WTC11 (cell line): ENCODE measurements at regions not wholly inside any gene's neighbourhood (a gene's known extent, or its start where the extent isn't known, plus 50 kb on each side); places are given as distances from the start of the nearest gene placed in this dataset.
"Not testable (repeated sequence)": the region's sequence is repeated elsewhere in the genome, so short reads cannot be mapped to it uniquely, and the experiment has no call there.

Experiments
- ATAC-seq: fragments of 200-7000 bp; cut with Tn5 transposase; 2 replicates; pipeline ENCODE4 v1.10.0; 2021; ENCODE audit warnings: mild to moderate bottlenecking, moderate library complexity
- CTCF ChIA-PET: fragments of 300-600 bp; sonication (Branson Sonifier 250); formaldehyde crosslinking; loops from one replicate; lab custom pipeline; 2021; ENCODE audit warnings: antibody characterized with exemption; lab: Charles Lee
- POLR2A ChIA-PET: fragments of 350-600 bp; sonication (Branson Sonifier 250); formaldehyde crosslinking; loops from one replicate; lab custom pipeline; 2021; ENCODE audit warnings: antibody characterized with exemption; lab: Charles Lee
- DNase-seq: peaks from one replicate; pipeline ENCODE4 v3.0.0; 2021; ENCODE audit warnings: low spot score
- H3K27ac Mint-ChIP-seq: 2 replicates; pipeline ENCODE4 v1.8.0; 2021; ENCODE audit warnings: mixed read lengths
- H3K27me3 Mint-ChIP-seq: 2 replicates; pipeline ENCODE4 v1.8.0; 2021; ENCODE audit warnings: low read depth, mild to moderate bottlenecking, moderate library complexity, mixed read lengths
- H3K36me3 Mint-ChIP-seq: 2 replicates; pipeline ENCODE4 v1.8.0; 2021; ENCODE audit warnings: mixed read lengths
- H3K4me1 Mint-ChIP-seq: 2 replicates; pipeline ENCODE4 v1.8.0; 2022; ENCODE audit warnings: mixed read lengths
- H3K4me3 Mint-ChIP-seq: 2 replicates; pipeline ENCODE4 v1.8.0; 2021; ENCODE audit warnings: mild to moderate bottlenecking, moderate library complexity, mixed read lengths
- H3K9me3 Mint-ChIP-seq: 2 replicates; pipeline ENCODE4 v1.8.0; 2021; ENCODE audit warnings: mixed read lengths
- CDX4 ChIP-seq: fragments of 250-450 bp; sonication (Bioruptor Pico); IDR thresholded peaks from 2 replicates; pipeline ENCODE4 v1.9.0; 2021; ENCODE audit warnings: moderate library complexity, mild to moderate bottlenecking, inconsistent platforms, borderline replicate concordance
- ERG ChIP-seq: fragments of 250-450 bp; sonication (Bioruptor Pico); IDR thresholded peaks from 2 replicates; pipeline ENCODE4 v1.8.0; 2021; ENCODE audit warnings: mild to moderate bottlenecking
- FOXP1 ChIP-seq: sonication (generic); formaldehyde crosslinking; IDR thresholded peaks from 2 replicates; pipeline ENCODE4 v1.8.0; 2022; ENCODE audit warnings: missing genetic modification reagents, mild to moderate bottlenecking, moderate library complexity, borderline replicate concordance
- GTF2I ChIP-seq: fragments of 250-450 bp; sonication (Bioruptor Pico); conservative IDR thresholded peaks from 2 replicates; pipeline ENCODE4 v1.4.0; 2021; ENCODE audit warnings: mild to moderate bottlenecking
- NFATC4 ChIP-seq: fragments of 250-450 bp; sonication (Bioruptor Pico); IDR thresholded peaks from 2 replicates; pipeline ENCODE4 v1.9.0; 2021; ENCODE audit warnings: mild to moderate bottlenecking
- NR2C2 ChIP-seq: sonication (generic); formaldehyde crosslinking; IDR thresholded peaks from 2 replicates; pipeline ENCODE4 v1.8.0; 2022; ENCODE audit warnings: mild to moderate bottlenecking, missing genetic modification reagents
- PREB ChIP-seq: sonication (generic); formaldehyde crosslinking; IDR thresholded peaks from 2 replicates; pipeline ENCODE4 v1.8.1; 2022; ENCODE audit warnings: mild to moderate bottlenecking, missing genetic modification reagents, moderate library complexity, borderline replicate concordance
- PRRX2 ChIP-seq: fragments of 250-450 bp; sonication (Bioruptor Pico); IDR thresholded peaks from 2 replicates; pipeline ENCODE4 v1.8.0; 2021; ENCODE audit warnings: mild to moderate bottlenecking
- TEAD1 ChIP-seq: sonication (generic); formaldehyde crosslinking; IDR thresholded peaks from 2 replicates; pipeline ENCODE4 v1.8.0; 2022; ENCODE audit warnings: mild to moderate bottlenecking, missing genetic modification reagents
- TP53 ChIP-seq: sonication (generic); formaldehyde crosslinking; IDR thresholded peaks from 2 replicates; pipeline ENCODE4 v1.8.1; 2023; ENCODE audit warnings: mild to moderate bottlenecking, missing genetic modification reagents
- ZBTB21 ChIP-seq: sonication (generic); formaldehyde crosslinking; IDR thresholded peaks from 2 replicates; pipeline ENCODE4 v1.8.1; 2023; ENCODE audit warnings: mild to moderate bottlenecking, missing genetic modification reagents, borderline replicate concordance
- ZNF281 ChIP-seq: sonication (generic); formaldehyde crosslinking; IDR thresholded peaks from 2 replicates; pipeline ENCODE4 v1.8.0; 2023; ENCODE audit warnings: mild to moderate bottlenecking, missing genetic modification reagents
- ZNF512 ChIP-seq: sonication (generic); formaldehyde crosslinking; IDR thresholded peaks from 2 replicates; pipeline ENCODE4 v1.8.1; 2022; ENCODE audit warnings: missing genetic modification reagents, borderline replicate concordance
- TF ChIP-seq, protein P1 (sequence below): sonication (generic); formaldehyde crosslinking; IDR thresholded peaks from 2 replicates; pipeline ENCODE4 v1.8.1; 2023; ENCODE audit warnings: mild to moderate bottlenecking, moderate library complexity, missing genetic modification reagents
- TF ChIP-seq, protein P2 (sequence below): sonication (generic); formaldehyde crosslinking; IDR thresholded peaks from 2 replicates; pipeline ENCODE4 v1.8.1; 2023; ENCODE audit warnings: mild to moderate bottlenecking, missing genetic modification reagents

- TF ChIP-seq PREB (CRISPR knock-in tag): no peak
- TF ChIP-seq CDX4 (CRISPR knock-in tag): no peak
- no peak for TF ChIP-seq NR2C2
- TF ChIP-seq ZNF512 (CRISPR knock-in tag): no peak
- no peak for TF ChIP-seq NFATC4 (CRISPR knock-in tag)
- no peak for TF ChIP-seq ERG (CRISPR knock-in tag)
- no peak for TF ChIP-seq TEAD1 (CRISPR knock-in tag)
- no peak for TF ChIP-seq GTF2I (CRISPR knock-in tag)
- TF ChIP-seq TP53 (CRISPR knock-in tag): no peak
Measured at GRCh38 chr2:147594038-147594437, 250.8 kb upstream of the ACVR2A start (continued).

DNA sequence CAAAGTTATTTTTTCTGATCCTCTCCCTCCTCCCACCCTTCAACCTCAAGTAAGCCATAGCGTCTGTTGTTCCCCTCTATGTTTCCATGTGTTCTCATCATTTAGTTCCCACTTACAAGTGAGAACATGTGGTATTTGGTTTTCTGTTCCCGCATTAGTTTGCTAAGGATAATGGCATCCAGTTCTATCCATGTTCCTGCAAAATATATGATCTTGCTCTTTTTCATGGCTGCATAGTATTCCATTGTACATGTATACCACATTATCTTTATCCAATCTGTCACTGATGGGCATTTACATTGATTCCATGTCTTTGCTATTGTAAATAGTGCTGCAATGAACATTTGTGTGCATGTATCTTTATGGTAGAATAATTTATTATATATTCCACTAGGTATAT is 252.0 kb upstream of the ACVR2A start:
- peaks cover 20% of the 10 kb centered on the region for H3K9me3 Mint-ChIP-seq
- 0 out of 2 replicates have a peak, but pooled peaks have one; percentile 38 for TF ChIP-seq GTF2I (CRISPR knock-in tag)
- DNase-seq, ATAC-seq, H3K27me3 Mint-ChIP-seq, CTCF ChIA-PET, H3K4me3 Mint-ChIP-seq, H3K27ac Mint-ChIP-seq, H3K4me1 Mint-ChIP-seq, H3K36me3 Mint-ChIP-seq, POLR2A ChIA-PET: not testable (repeated sequence)

GRCh38 chr2:147589127-147589526 is 255.7 kb upstream of the ACVR2A start:
- TF ChIP-seq PRRX2 (CRISPR knock-in tag) (no peak), ZNF281 (no peak), ZBTB21 (CRISPR knock-in tag) (no peak), FOXP1 (CRISPR knock-in tag) (no peak)
- TF ChIP-seq, protein P1, sequence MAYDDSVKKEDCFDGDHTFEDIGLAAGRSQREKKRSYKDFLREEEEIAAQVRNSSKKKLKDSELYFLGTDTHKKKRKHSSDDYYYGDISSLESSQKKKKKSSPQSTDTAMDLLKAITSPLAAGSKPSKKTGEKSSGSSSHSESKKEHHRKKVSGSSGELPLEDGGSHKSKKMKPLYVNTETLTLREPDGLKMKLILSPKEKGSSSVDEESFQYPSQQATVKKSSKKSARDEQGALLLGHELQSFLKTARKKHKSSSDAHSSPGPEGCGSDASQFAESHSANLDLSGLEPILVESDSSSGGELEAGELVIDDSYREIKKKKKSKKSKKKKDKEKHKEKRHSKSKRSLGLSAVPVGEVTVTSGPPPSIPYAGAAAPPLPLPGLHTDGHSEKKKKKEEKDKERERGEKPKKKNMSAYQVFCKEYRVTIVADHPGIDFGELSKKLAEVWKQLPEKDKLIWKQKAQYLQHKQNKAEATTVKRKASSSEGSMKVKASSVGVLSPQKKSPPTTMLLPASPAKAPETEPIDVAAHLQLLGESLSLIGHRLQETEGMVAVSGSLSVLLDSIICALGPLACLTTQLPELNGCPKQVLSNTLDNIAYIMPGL (CRISPR knock-in tag): no peak
- TF ChIP-seq, protein P2, sequence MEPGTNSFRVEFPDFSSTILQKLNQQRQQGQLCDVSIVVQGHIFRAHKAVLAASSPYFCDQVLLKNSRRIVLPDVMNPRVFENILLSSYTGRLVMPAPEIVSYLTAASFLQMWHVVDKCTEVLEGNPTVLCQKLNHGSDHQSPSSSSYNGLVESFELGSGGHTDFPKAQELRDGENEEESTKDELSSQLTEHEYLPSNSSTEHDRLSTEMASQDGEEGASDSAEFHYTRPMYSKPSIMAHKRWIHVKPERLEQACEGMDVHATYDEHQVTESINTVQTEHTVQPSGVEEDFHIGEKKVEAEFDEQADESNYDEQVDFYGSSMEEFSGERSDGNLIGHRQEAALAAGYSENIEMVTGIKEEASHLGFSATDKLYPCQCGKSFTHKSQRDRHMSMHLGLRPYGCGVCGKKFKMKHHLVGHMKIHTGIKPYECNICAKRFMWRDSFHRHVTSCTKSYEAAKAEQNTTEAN (CRISPR knock-in tag): no peak
- ChIA-PET CTCF (no interaction called here), POLR2A (no interaction called here)
- Mint-ChIP-seq H3K9me3 (peaks cover 27% of the 10 kb centered on the region), H3K27ac (no peak overlapping the region), H3K4me3 (no peak overlapping the region), H3K36me3 (peaks cover 8% of the 10 kb centered on the region), H3K4me1 (no peaks in the 10 kb centered on the region), H3K27me3 (no peaks in the 10 kb centered on the region; the same call in 1 of the 2 replicates)
- DNase-seq: no peak
- ATAC-seq: no peak
